K562 (cell line): ENCODE measurements at regions not wholly inside any gene's neighbourhood (a gene's known extent, or its start where the extent isn't known, plus 50 kb on each side); places are given as distances from the start of the nearest gene placed in this dataset.

Experiments used
- ATAC-seq: fragments of 200-7000 bp; cut with Tn5 transposase; 3 replicates; pipeline ENCODE4 v1.9.1; 2020; ENCODE audit warnings: moderate library complexity
- BruUV-seq: library from RNA; stranded (reverse); fragments of 400-500 nt; replicated peaks from 2 replicates; lab custom pipeline; 2021; lab: Mats Ljungman, UMichigan
- CTCF ChIA-PET: fragments of 300-600 bp; formaldehyde crosslinking; extraction: SDS; loops from one replicate; lab custom pipeline; 2021; ENCODE audit warnings: low intra/inter-chr PET ratio; lab: Yijun Ruan, JAX
- POLR2A ChIA-PET: fragments of 300-600, 350-650 bp; sonication (Branson Sonifier 250); formaldehyde crosslinking; extraction: SDS; loops from one replicate; lab custom pipeline; 2021; ENCODE audit warnings: antibody characterized with exemption, inconsistent platforms; lab: Yijun Ruan, JAX
- DNase-seq, 4 experiments: peaks; one replicate each; pipeline versions ENCODE4 v3.0.0 to v3.0.0-alpha.2; 2011 to 2018; ENCODE audit warnings: low spot score in 3 of 4, mixed read lengths in 3 of 4; ENCODE audit errors: extremely low read depth in 1 of 4
- FAIRE-seq: peaks from 2 replicates; lab custom pipeline; 2011; peaks lifted over from hg19 to GRCh38; lab: Jason Lieb, UNC
- H2AFZ ChIP-seq: 2 replicates; pipeline ENCODE4 v1.6.0; 2011; ENCODE audit warnings: low read depth, low read length, control low read depth, inconsistent platforms
- H3K27ac ChIP-seq: fragments of 200-600 bp; 3 replicates; pipeline ENCODE4 v1.8.0; 2011; ENCODE audit warnings: low read depth, mild to moderate bottlenecking, control low read depth, inconsistent platforms, low read length, moderate library complexity, mixed read lengths; ENCODE audit errors: extremely low read depth
- H3K27me3 ChIP-seq, 2 experiments: fragments of 300-600 bp in 1 of 2; 2 replicates in 1 of 2; 3 replicates in 1 of 2; pipeline versions ENCODE4 v1.6.0 to v1.8.0; 2011; ENCODE audit warnings: inconsistent platforms in 2 of 2, low read length in 2 of 2, mild to moderate bottlenecking in 1 of 2, mixed read lengths in 1 of 2, moderate library complexity in 1 of 2; ENCODE audit not compliant: control insufficient read depth in 2 of 2, insufficient read depth in 2 of 2
- H3K36me3 ChIP-seq: fragments of 300-600 bp; 3 replicates; pipeline ENCODE4 v1.8.0; 2011; ENCODE audit warnings: mild to moderate bottlenecking, low read length, inconsistent platforms; ENCODE audit not compliant: control insufficient read depth, insufficient read depth
- H3K4me1 ChIP-seq, 2 experiments: fragments of 200-600 bp in 1 of 2; replicated peaks in 1 of 2; 2 replicates in 1 of 2; 3 replicates in 1 of 2; pipeline versions ENCODE4 v1.5.1 to v1.8.0; 2011; ENCODE audit warnings: inconsistent platforms in 2 of 2, low read length in 2 of 2, mild to moderate bottlenecking in 1 of 2, mixed read lengths in 1 of 2, moderate library complexity in 1 of 2; ENCODE audit not compliant: control insufficient read depth in 2 of 2, insufficient read depth in 2 of 2
- H3K4me2 ChIP-seq: 2 replicates; pipeline ENCODE4 v1.6.1; 2011; ENCODE audit warnings: low read length, control low read depth, inconsistent platforms, mixed read lengths; ENCODE audit not compliant: insufficient read depth
- H3K4me3 ChIP-seq: fragments of 200-600 bp; sonication (generic), shearing (Covaris generic); 2 replicates; pipeline ENCODE4 v1.5.1; 2016; ENCODE audit warnings: control low read depth, inconsistent platforms
- H3K79me2 ChIP-seq: fragments of 200-600 bp; 3 replicates; pipeline ENCODE4 v1.8.0; 2011; ENCODE audit warnings: low read length, inconsistent platforms; ENCODE audit not compliant: control insufficient read depth, insufficient read depth
- H3K9ac ChIP-seq, 2 experiments: 2 replicates each; pipeline versions ENCODE4 v1.6.0 to v1.6.1; 2011; ENCODE audit warnings: low read depth in 2 of 2, low read length in 2 of 2, control low read depth in 1 of 2, inconsistent platforms in 1 of 2, mild to moderate bottlenecking in 1 of 2, mixed read lengths in 1 of 2; ENCODE audit not compliant: insufficient read depth in 1 of 2
- H3K9me1 ChIP-seq: one replicate; pipeline ENCODE4 v1.6.0; 2011; ENCODE audit warnings: inconsistent platforms, mild to moderate bottlenecking, low read length, moderate library complexity; ENCODE audit not compliant: control insufficient read depth, insufficient read depth
- H3K9me3 ChIP-seq: replicated peaks from 2 replicates; pipeline ENCODE4 v1.5.1; 2011; ENCODE audit warnings: low read depth, low read length, inconsistent platforms; ENCODE audit not compliant: control insufficient read depth, insufficient read depth
- H4K20me1 ChIP-seq: replicated peaks from 2 replicates; pipeline ENCODE4 v1.6.1; 2011; ENCODE audit warnings: low read length, inconsistent platforms, mixed read lengths; ENCODE audit not compliant: control insufficient read depth, insufficient read depth
- ARHGAP35 ChIP-seq: fragments of 450-650 bp; IDR thresholded peaks from 2 replicates; pipeline ENCODE4 v1.6.1; 2018; ENCODE audit not compliant: partially characterized antibody
- BACH1 ChIP-seq: fragments of 200-800 bp; sonication (Bioruptor generic); IDR thresholded peaks from 2 replicates; pipeline ENCODE4 v1.6.1; 2016; ENCODE audit warnings: missing genetic modification characterization, missing compliant biosample characterization
- BRF1 ChIP-seq: IDR thresholded peaks from 3 replicates; pipeline ENCODE4 v1.6.1; 2011; ENCODE audit warnings: borderline replicate concordance, mild to moderate bottlenecking; ENCODE audit not compliant: insufficient read length; ENCODE audit errors: extremely low read depth
- CSDE1 ChIP-seq, 2 experiments: fragments of 450-650 bp; IDR thresholded peaks; 2 replicates each; pipeline ENCODE4 v1.6.1; 2016; ENCODE audit warnings: mild to moderate bottlenecking in 1 of 2
- CTCF ChIP-seq, 3 experiments: IDR thresholded peaks in 2 of 3; conservative IDR thresholded peaks in 1 of 3; 2 replicates each; pipeline ENCODE4 v1.5.1; 2011 to 2012; ENCODE audit warnings: low read length in 3 of 3, mild to moderate bottlenecking in 3 of 3, control low read depth in 2 of 3, improper control_type of control experiment in 1 of 3, inconsistent platforms in 1 of 3, low read depth in 1 of 3, mixed read lengths in 1 of 3, moderate library complexity in 1 of 3; ENCODE audit not compliant: insufficient read depth in 2 of 3
- DACH1 ChIP-seq: fragments of 450-650 bp; IDR thresholded peaks from 2 replicates; pipeline ENCODE4 v1.6.1; 2018; ENCODE audit not compliant: partially characterized antibody
- E2F3 ChIP-seq: fragments of 250-450 bp; sonication (Bioruptor Pico); IDR thresholded peaks from 2 replicates; pipeline ENCODE4 v1.4.0; 2020; ENCODE audit warnings: mild to moderate bottlenecking
- HDAC3 ChIP-seq: fragments of 450-650 bp; IDR thresholded peaks from 2 replicates; pipeline ENCODE4 v1.6.1; 2018; ENCODE audit warnings: borderline replicate concordance, mild to moderate bottlenecking, moderate library complexity; ENCODE audit not compliant: partially characterized antibody
- IRF2 ChIP-seq: sonication (generic); formaldehyde crosslinking; IDR thresholded peaks from 2 replicates; pipeline ENCODE4 v1.8.1; 2022; ENCODE audit warnings: mild to moderate bottlenecking, missing genetic modification reagents
- JUND ChIP-seq, 2 experiments: IDR thresholded peaks; 2 replicates in 1 of 2; 3 replicates in 1 of 2; pipeline ENCODE4 v1.6.1; 2011; ENCODE audit warnings: borderline replicate concordance in 2 of 2, low read depth in 2 of 2, low read length in 2 of 2, improper control_type of control experiment in 1 of 2, missing biosample characterization in 1 of 2, missing genetic modification characterization in 1 of 2, missing genetic modification reagents in 1 of 2
- KLF10 ChIP-seq: fragments of 250-450 bp; sonication (Bioruptor Pico); IDR thresholded peaks from 2 replicates; pipeline ENCODE4 v1.6.1; 2021; ENCODE audit warnings: matching md5 sums
- MCM7 ChIP-seq, 2 experiments: fragments of 450-650 bp; IDR thresholded peaks; 2 replicates each; pipeline ENCODE4 v1.6.1; 2016 to 2018
- NCOR1 ChIP-seq: fragments of 450-650 bp; IDR thresholded peaks from 2 replicates; pipeline ENCODE4 v1.6.1; 2016; ENCODE audit warnings: mild to moderate bottlenecking, moderate library complexity
- SMARCB1 ChIP-seq: IDR thresholded peaks from 2 replicates; pipeline ENCODE4 v1.6.1; 2011; ENCODE audit warnings: improper control_type of control experiment, low read depth; ENCODE audit not compliant: insufficient read length
- SOX6 ChIP-seq: fragments of 450-650 bp; IDR thresholded peaks from 2 replicates; pipeline ENCODE4 v1.6.1; 2014; ENCODE audit warnings: mild to moderate bottlenecking
- TSHZ1 ChIP-seq: fragments of 250-450 bp; sonication (Bioruptor Pico); IDR thresholded peaks from 2 replicates; pipeline ENCODE4 v1.4.0; 2020; ENCODE audit warnings: mild to moderate bottlenecking, moderate library complexity
- ZNF175 ChIP-seq: fragments of 200-800 bp; sonication (Bioruptor generic); IDR thresholded peaks from 2 replicates; pipeline ENCODE4 v1.6.1; 2016; ENCODE audit warnings: low read depth, mild to moderate bottlenecking, missing genetic modification characterization, missing compliant biosample characterization
- ZNF263 ChIP-seq: sonication (generic); formaldehyde crosslinking; IDR thresholded peaks from 2 replicates; pipeline ENCODE4 v1.8.0; 2022; ENCODE audit warnings: mild to moderate bottlenecking, missing genetic modification reagents, borderline replicate concordance
- WGBS: fragments of 100-300 bp; shearing (Covaris generic); methylation state at CpG from one replicate; pipeline ENCODE4 v1.1.6; 2016; ENCODE audit warnings: low coverage, mixed read lengths; ENCODE audit not compliant: insufficient coverage; ENCODE audit errors: missing lambda C conversion rate; 5-methylcytosine and 5-hydroxymethylcytosine counted together
- in situ Hi-C: fragments of 300-500 bp; cut with MboI; formaldehyde crosslinking; loops from 4 replicates; pipeline ENCODE4 v1.15.0; 2018; ENCODE audit warnings: inconsistent platforms, mixed read lengths
- intact Hi-C: fragments of 100-400 bp; cut with micrococcal nuclease; formaldehyde crosslinking; loops from 2 replicates; pipeline ENCODE4 v1.14.2; 2022

- WGBS, result 0% methylated on average over 4 of the region's 6 CpGs
- Histone ChIP-seq H4K20me1 (no peaks in the 10 kb centered on the region), H3K27me3 (no peaks in the 10 kb centered on the region), H3K4me3 (no peak overlapping the region), H2AFZ (no peak overlapping the region), H3K9me3 (no peaks in the 10 kb centered on the region), H3K27ac (no peak overlapping the region), H3K9me1 (no peaks in the 10 kb centered on the region), H3K9ac (no peak overlapping the region), H3K4me1 (no peaks in the 10 kb centered on the region), H3K36me3 (no peaks in the 10 kb centered on the region), H3K79me2 (no peaks in the 10 kb centered on the region), H3K4me2 (no peak overlapping the region)
- CTCF ChIA-PET, result no interaction called here
- in situ Hi-C loops, result no loop called here
- ATAC-seq (no peak), FAIRE-seq (no peak), DNase-seq (no peak)
- POLR2A ChIA-PET, result no interaction called here
- no TSS peak for BruUV-seq
- intact Hi-C loops, result no loop called here
- TF ChIP-seq SMARCB1, result no peak
- TF ChIP-seq ZNF175, result no peak
- no peak for TF ChIP-seq NCOR1
- no peak for TF ChIP-seq KLF10 (CRISPR knock-in tag)
- no peak for TF ChIP-seq CTCF (IDR thresholded peaks at IDR 0.05 in 2 of 3, conservative IDR thresholded peaks at IDR 0.05 in 1 of 3; ENCODE audit: insufficient read depth in 2 of 3, low read depth in 1 of 3, low read length in 3 of 3)
- no peak for TF ChIP-seq CSDE1 (IDR thresholded peaks at IDR 0.05)
- TF ChIP-seq E2F3 (CRISPR knock-in tag), result no peak
- TF ChIP-seq DACH1, result no peak
- TF ChIP-seq IRF2 (CRISPR knock-in tag), result no peak
- no peak for TF ChIP-seq JUND (IDR thresholded peaks at IDR 0.05; ENCODE audit: borderline replicate concordance, low read depth, low read length)
- no peak for TF ChIP-seq JUND (tag; IDR thresholded peaks at IDR 0.05; ENCODE audit: borderline replicate concordance, low read depth, low read length)
- no peak for TF ChIP-seq BRF1
- TF ChIP-seq ZNF263 (CRISPR knock-in tag), result no peak
- no peak for TF ChIP-seq HDAC3
- TF ChIP-seq SOX6, result no peak
- TF ChIP-seq MCM7 (IDR thresholded peaks at IDR 0.05), result no peak
- TF ChIP-seq TSHZ1, result no peak
- TF ChIP-seq ARHGAP35, result no peak
- no peak for TF ChIP-seq BACH1
Measured at GRCh38 chr18:71105078-71105819, 816.4 kb downstream of the SOCS6 start.
